LNCAP (cell line): ENCODE measurements at regions not wholly inside any gene's neighbourhood (a gene's known extent, or its start where the extent isn't known, plus 50 kb on each side); places are given as distances from the start of the nearest gene placed in this dataset.

Experiments used
- TF ChIP-seq, protein P1 (sequence below): fragments of 450-650 bp; IDR thresholded peaks from 2 replicates; pipeline ENCODE4 v1.5.1; 2017; ENCODE audit warnings: mild to moderate bottlenecking

DNA sequence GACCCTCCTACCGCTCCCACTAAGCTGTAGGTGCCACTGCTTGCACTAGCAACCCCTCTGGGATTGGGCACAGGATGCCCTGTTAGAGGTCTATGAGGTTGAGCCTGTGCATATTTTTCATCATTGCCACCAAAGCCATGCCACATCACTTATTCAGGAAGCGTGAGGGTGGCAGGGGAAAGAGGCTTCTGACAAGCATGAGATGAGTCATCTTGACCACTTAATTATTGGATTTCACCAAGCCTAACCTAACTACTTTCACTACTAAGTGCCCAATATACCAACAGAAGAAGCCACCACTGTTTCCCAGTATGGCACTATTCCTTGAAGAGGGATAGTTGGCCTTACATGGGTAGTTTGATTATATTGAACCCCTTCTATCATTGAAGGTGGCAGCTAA is 181.3 kb upstream of the EPHA4 start:
- TF ChIP-seq, protein P1, sequence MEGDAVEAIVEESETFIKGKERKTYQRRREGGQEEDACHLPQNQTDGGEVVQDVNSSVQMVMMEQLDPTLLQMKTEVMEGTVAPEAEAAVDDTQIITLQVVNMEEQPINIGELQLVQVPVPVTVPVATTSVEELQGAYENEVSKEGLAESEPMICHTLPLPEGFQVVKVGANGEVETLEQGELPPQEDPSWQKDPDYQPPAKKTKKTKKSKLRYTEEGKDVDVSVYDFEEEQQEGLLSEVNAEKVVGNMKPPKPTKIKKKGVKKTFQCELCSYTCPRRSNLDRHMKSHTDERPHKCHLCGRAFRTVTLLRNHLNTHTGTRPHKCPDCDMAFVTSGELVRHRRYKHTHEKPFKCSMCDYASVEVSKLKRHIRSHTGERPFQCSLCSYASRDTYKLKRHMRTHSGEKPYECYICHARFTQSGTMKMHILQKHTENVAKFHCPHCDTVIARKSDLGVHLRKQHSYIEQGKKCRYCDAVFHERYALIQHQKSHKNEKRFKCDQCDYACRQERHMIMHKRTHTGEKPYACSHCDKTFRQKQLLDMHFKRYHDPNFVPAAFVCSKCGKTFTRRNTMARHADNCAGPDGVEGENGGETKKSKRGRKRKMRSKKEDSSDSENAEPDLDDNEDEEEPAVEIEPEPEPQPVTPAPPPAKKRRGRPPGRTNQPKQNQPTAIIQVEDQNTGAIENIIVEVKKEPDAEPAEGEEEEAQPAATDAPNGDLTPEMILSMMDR: no peak

- TF ChIP-seq, protein P1: no peak
Observed at GRCh38 chr2:221752781-221753180, 180.7 kb upstream of the EPHA4 start.

- TF ChIP-seq, protein P1: no peak
Observed at GRCh38 chr2:221750316-221750715, 178.2 kb upstream of the EPHA4 start.

DNA sequence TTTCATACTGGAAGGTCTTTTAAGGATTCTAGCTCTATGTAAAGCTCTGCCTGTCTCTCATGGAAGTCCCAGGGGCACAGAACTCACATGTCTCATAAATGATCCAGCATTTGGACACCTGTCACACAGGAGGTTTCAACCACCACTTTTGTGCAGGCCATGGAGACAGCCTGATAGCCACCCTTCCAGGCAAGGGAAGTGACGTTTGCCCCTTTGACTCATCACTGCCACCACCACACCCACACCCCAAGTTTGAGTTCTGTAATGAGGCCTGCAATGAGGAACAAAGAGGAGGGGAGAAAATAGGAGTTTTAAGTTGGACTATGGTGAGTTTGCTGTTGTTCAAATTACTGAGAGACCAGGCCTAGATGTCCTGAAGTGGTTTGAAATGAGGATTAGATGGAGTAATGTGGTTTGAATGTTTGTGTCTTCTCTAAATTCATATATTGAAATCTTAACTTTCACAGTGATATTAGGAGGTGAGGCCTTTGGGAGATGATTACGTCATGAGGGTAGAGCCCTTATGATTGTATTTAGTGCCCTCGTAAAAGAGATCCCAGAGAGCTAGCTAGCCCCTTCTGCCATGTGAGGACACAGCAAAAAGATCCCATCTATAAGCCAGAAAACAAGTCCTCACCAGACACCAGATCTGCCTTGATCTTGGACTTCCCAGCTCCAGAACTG is 175.3 kb upstream of the EPHA4 start:
- TF ChIP-seq, protein P1: no peak

DNA sequence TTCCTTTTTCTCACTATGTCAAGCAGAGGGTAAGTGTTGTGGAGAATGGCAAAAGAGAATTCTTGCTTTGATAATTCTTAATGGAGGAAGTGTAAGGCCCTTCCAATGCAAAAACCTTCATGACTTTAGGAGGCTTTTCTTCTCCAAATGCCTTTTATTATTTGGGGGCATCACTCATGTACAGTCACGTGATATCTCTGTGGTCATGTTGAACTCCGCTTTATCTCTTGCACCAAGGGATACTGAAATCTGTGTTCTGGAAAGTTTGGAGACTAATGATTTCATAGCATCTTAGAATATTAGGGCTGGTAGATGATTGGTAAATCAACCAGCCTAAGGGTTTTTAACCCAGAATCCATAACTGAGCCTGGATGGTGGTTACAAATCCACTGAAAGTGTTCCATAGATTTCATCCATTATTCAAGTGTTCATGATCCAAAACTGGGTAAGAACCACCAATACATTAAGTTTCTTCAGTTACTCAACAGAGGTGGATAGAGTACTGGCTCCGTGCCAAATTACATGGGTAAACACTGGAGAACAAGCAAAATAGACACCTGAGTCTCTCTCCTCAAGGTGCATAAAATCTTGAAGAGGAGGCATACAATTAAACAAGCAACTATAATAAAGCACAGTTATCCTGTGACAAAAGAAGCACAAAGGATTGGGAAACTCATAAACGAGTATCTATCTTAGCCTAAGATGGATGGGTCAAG is 169.6 kb upstream of the EPHA4 start:
- TF ChIP-seq, protein P1: no peak

GRCh38 chr2:221731432-221732145 is 159.5 kb upstream of the EPHA4 start:
- TF ChIP-seq, protein P1: no peak

DNA sequence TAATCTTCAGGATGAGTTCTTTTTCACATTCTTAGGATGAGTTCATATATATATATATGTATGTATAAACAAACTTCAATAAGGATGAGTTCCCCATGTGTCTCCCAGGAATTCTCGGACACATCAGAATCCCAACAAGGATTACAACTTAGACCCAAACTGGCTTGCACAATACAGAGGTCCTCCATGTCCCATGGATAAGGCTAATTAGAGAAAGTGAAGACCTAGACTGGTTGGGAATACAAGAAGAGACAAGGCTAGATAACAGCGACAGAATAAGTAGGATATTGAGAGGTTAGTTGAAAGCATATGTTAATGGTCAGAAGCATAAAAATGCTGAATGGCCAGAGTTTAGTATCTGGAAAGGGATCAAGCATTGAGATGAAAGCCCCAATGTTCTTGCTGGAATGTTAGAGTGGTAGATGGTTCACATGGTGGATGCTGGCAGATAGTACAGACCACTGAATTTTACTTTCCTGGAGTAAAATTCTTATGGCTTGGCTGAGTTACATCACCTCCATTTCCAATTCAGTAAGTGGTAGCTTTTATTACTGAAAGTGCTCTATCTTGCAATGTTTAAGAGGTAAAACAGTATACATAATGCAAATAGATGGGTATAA is 154.9 kb upstream of the EPHA4 start:
- TF ChIP-seq, protein P1: no peak
